ENCODE measurements at regions not wholly inside any gene's neighbourhood (a gene's known extent, or its start where the extent isn't known, plus 50 kb on each side); places are given as distances from the start of the nearest gene placed in this dataset.

GRCh38 chr15:39273717-39274411, 307.0 kb upstream of the THBS1 start (continued):
- TF ChIP-seq ZFY (CRISPR knock-in tag; IDR thresholded peaks at IDR 0.05): no peak
- no peak for TF ChIP-seq ZNF577 (CRISPR knock-in tag; IDR thresholded peaks at IDR 0.05; ENCODE audit: borderline replicate concordance, low read depth)
- TF ChIP-seq, protein P1, sequence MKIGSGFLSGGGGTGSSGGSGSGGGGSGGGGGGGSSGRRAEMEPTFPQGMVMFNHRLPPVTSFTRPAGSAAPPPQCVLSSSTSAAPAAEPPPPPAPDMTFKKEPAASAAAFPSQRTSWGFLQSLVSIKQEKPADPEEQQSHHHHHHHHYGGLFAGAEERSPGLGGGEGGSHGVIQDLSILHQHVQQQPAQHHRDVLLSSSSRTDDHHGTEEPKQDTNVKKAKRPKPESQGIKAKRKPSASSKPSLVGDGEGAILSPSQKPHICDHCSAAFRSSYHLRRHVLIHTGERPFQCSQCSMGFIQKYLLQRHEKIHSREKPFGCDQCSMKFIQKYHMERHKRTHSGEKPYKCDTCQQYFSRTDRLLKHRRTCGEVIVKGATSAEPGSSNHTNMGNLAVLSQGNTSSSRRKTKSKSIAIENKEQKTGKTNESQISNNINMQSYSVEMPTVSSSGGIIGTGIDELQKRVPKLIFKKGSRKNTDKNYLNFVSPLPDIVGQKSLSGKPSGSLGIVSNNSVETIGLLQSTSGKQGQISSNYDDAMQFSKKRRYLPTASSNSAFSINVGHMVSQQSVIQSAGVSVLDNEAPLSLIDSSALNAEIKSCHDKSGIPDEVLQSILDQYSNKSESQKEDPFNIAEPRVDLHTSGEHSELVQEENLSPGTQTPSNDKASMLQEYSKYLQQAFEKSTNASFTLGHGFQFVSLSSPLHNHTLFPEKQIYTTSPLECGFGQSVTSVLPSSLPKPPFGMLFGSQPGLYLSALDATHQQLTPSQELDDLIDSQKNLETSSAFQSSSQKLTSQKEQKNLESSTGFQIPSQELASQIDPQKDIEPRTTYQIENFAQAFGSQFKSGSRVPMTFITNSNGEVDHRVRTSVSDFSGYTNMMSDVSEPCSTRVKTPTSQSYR (CRISPR knock-in tag; IDR thresholded peaks at IDR 0.05; ENCODE audit: borderline replicate concordance): no peak
- TF ChIP-seq HMG20B (CRISPR knock-in tag; conservative IDR thresholded peaks at IDR 0.05): peak; percentile 49; the same call in 1 of the 2 replicates
- no peak for TF ChIP-seq ZFP36L1 (CRISPR knock-in tag; IDR thresholded peaks at IDR 0.05)
- TF ChIP-seq PITX1 (CRISPR knock-in tag; IDR thresholded peaks at IDR 0.05): peak; percentile 73
- TF ChIP-seq DBP (CRISPR knock-in tag; IDR thresholded peaks at IDR 0.05; ENCODE audit: not compliant biosample characterization): no peak
- TF ChIP-seq ZFP91 (CRISPR knock-in tag; IDR thresholded peaks at IDR 0.05; ENCODE audit: borderline replicate concordance): no peak
- TF ChIP-seq DMAP1 (CRISPR knock-in tag; IDR thresholded peaks at IDR 0.05): no peak
- no peak for TF ChIP-seq SYNCRIP (IDR thresholded peaks at IDR 0.05; ENCODE audit: insufficient read depth, low read depth, low read length)
- TF ChIP-seq ZBTB44 (CRISPR knock-in tag; IDR thresholded peaks at IDR 0.05): no peak
- TF ChIP-seq, protein P2, sequence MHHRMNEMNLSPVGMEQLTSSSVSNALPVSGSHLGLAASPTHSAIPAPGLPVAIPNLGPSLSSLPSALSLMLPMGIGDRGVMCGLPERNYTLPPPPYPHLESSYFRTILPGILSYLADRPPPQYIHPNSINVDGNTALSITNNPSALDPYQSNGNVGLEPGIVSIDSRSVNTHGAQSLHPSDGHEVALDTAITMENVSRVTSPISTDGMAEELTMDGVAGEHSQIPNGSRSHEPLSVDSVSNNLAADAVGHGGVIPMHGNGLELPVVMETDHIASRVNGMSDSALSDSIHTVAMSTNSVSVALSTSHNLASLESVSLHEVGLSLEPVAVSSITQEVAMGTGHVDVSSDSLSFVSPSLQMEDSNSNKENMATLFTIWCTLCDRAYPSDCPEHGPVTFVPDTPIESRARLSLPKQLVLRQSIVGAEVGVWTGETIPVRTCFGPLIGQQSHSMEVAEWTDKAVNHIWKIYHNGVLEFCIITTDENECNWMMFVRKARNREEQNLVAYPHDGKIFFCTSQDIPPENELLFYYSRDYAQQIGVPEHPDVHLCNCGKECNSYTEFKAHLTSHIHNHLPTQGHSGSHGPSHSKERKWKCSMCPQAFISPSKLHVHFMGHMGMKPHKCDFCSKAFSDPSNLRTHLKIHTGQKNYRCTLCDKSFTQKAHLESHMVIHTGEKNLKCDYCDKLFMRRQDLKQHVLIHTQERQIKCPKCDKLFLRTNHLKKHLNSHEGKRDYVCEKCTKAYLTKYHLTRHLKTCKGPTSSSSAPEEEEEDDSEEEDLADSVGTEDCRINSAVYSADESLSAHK (CRISPR knock-in tag; IDR thresholded peaks at IDR 0.05; ENCODE audit: borderline replicate concordance): no peak
- TF ChIP-seq, protein P3, sequence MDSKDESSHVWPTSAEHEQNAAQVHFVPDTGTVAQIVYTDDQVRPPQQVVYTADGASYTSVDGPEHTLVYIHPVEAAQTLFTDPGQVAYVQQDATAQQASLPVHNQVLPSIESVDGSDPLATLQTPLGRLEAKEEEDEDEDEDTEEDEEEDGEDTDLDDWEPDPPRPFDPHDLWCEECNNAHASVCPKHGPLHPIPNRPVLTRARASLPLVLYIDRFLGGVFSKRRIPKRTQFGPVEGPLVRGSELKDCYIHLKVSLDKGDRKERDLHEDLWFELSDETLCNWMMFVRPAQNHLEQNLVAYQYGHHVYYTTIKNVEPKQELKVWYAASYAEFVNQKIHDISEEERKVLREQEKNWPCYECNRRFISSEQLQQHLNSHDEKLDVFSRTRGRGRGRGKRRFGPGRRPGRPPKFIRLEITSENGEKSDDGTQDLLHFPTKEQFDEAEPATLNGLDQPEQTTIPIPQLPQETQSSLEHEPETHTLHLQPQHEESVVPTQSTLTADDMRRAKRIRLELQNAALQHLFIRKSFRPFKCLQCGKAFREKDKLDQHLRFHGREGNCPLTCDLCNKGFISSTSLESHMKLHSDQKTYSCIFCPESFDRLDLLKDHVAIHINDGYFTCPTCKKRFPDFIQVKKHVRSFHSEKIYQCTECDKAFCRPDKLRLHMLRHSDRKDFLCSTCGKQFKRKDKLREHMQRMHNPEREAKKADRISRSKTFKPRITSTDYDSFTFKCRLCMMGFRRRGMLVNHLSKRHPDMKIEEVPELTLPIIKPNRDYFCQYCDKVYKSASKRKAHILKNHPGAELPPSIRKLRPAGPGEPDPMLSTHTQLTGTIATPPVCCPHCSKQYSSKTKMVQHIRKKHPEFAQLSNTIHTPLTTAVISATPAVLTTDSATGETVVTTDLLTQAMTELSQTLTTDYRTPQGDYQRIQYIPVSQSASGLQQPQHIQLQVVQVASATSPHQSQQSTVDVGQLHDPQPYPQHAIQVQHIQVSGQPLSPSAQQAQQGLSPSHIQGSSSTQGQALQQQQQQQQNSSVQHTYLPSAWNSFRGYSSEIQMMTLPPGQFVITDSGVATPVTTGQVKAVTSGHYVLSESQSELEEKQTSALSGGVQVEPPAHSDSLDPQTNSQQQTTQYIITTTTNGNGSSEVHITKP (CRISPR knock-in tag; IDR thresholded peaks at IDR 0.05; ENCODE audit: low read depth): no peak
